ENCODE measurements at regions not wholly inside any gene's neighbourhood (a gene's known extent, or its start where the extent isn't known, plus 50 kb on each side); places are given as distances from the start of the nearest gene placed in this dataset.

DNA sequence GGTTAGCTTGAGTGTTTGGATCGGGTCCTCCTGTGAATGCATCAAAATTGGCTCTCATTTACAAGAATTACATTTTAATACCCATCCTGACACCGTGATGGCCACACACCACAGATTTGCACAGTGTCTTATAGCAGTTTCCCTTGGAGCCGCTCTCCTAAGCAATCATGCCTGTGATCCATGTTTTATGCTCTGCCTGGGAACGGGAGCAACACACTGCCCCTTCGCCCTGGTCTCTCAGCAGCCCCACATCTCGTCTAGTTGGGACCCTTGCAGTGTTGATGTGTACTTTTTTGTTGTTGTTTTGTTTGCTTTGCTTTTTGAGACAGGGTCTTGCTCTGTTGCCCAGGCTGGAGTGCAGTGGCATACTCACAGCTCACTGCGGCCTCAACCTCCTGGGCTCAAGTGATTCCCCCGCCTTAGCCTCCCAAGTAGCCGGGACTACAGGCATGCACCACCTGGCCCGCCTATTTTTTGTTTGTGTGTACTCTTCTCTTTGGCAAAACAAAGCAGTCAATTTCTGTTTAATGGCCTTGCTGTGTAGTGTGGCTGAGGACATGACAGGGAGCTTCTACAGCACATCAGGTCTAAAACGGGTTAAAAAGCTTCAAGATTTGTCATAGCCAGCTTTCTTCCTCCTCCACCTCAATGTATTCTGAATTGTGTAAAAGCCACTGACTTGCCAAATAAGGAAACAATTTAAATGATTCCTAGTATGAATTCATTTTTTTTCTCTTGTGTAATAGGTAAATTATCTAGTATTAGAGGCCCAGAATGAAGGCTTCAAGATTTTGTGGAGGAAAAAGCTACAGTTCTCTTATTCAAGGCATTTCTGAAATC is 101.6 kb upstream of the TBCA start:
- Histone ChIP-seq H3K36me3 (ENCODE audit: low read depth, low read length) (no peaks in the 10 kb centered on the region), H3F3A (ENCODE audit: low read length, unreplicated experiment) (no peaks in the 10 kb centered on the region), H3K9me2 (replicated peaks; ENCODE audit: low read length) (no peaks in the 10 kb centered on the region), H3K79me2 (ENCODE audit: low read length) (no peaks in the 10 kb centered on the region), H2AFZ (ENCODE audit: low read length) (no peak overlapping the region), H3K4me2 (ENCODE audit: low read length) (no peak overlapping the region), H3K4me3 (ENCODE audit: low read length) (no peak overlapping the region), H4K20me1 (ENCODE audit: low read length) (no peaks in the 10 kb centered on the region), H3K27me3 (ENCODE audit: low read length) (no peaks in the 10 kb centered on the region), H3K9me3 (ENCODE audit: low read length) (no peaks in the 10 kb centered on the region), H3K27ac (ENCODE audit: low read length) (no peak overlapping the region), H3K4me1 (ENCODE audit: insufficient read depth, low read length) (peaks cover 26% of the 10 kb centered on the region), H3K9ac (ENCODE audit: low read length) (no peak overlapping the region)
- ChIA-PET CTCF (interaction anchor here (0.7 kb wide), 1 partner anchor 75 kb away, joined by 12 read pairs; no protein-coding TSS in a partner anchor), POLR2A (ENCODE audit: unreplicated experiment) (no interaction called here)
- intact Hi-C loops (cut with micrococcal nuclease): no loop called here
- TF ChIP-seq, protein P1, sequence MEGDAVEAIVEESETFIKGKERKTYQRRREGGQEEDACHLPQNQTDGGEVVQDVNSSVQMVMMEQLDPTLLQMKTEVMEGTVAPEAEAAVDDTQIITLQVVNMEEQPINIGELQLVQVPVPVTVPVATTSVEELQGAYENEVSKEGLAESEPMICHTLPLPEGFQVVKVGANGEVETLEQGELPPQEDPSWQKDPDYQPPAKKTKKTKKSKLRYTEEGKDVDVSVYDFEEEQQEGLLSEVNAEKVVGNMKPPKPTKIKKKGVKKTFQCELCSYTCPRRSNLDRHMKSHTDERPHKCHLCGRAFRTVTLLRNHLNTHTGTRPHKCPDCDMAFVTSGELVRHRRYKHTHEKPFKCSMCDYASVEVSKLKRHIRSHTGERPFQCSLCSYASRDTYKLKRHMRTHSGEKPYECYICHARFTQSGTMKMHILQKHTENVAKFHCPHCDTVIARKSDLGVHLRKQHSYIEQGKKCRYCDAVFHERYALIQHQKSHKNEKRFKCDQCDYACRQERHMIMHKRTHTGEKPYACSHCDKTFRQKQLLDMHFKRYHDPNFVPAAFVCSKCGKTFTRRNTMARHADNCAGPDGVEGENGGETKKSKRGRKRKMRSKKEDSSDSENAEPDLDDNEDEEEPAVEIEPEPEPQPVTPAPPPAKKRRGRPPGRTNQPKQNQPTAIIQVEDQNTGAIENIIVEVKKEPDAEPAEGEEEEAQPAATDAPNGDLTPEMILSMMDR (conservative IDR thresholded peaks at IDR 0.05; ENCODE audit: low read depth, low read length): no peak
- TF ChIP-seq EZH2phosphoT487 (IDR thresholded peaks at IDR 0.05; ENCODE audit: borderline replicate concordance, low read length): no peak
- no peak for TF ChIP-seq EZH2 (IDR thresholded peaks at IDR 0.05; ENCODE audit: low read length, unreplicated experiment)
- no peak for DNase-seq
- BruUV-seq (replicated peaks): no TSS peak
- ATAC-seq: no peak

DNA sequence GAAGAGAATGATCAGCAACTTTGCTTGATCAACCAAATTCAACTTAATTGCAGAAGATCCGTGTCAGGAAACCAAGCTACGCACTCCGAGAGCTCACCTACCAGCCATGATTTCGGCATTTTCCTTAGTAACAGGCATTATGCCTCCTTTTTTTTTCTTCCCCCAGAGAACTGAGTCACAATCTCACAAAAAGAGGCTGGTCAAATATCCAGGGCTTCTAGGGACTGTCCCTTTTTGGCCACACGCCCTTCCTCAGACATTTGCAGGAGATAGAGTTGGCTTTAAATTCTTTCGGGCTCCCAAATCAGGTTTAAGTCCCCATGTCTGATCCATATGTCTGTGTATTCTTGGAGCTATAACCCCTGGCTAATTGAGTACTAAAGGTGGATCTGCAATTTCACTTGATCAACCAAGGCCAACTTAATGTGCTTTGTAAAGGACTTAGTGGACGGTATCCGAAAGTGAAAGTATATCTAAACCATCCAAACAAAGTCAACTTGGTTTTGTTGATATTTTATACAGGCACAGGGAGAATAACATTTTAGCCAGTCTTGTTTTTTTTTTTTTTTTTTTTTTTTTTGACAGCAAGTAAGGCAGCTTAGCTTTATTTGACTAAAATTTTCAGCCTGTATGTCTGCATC is 100.8 kb upstream of the TBCA start:
- no peak for ATAC-seq

More for the DNA sequence above, 100.8 kb upstream of the TBCA start:
- Histone ChIP-seq H3K9ac (ENCODE audit: low read length) (no peak overlapping the region), H3K27me3 (ENCODE audit: low read length) (no peaks in the 10 kb centered on the region), H3K79me2 (ENCODE audit: low read length) (no peaks in the 10 kb centered on the region), H3K9me2 (replicated peaks; ENCODE audit: low read length) (no peaks in the 10 kb centered on the region), H2AFZ (ENCODE audit: low read length) (no peak overlapping the region), H3K4me1 (ENCODE audit: insufficient read depth, low read length) (peaks cover 19% of the 10 kb centered on the region; the same call in 1 of the 2 replicates), H3K9me3 (ENCODE audit: low read length) (no peaks in the 10 kb centered on the region), H3K4me3 (ENCODE audit: low read length) (no peak overlapping the region), H3K4me2 (ENCODE audit: low read length) (no peak overlapping the region), H3F3A (ENCODE audit: low read length, unreplicated experiment) (no peaks in the 10 kb centered on the region), H3K36me3 (ENCODE audit: low read depth, low read length) (no peaks in the 10 kb centered on the region), H3K27ac (ENCODE audit: low read length) (no peak overlapping the region), H4K20me1 (ENCODE audit: low read length) (no peaks in the 10 kb centered on the region)
- BruUV-seq (replicated peaks): no TSS peak
- DNase-seq: no peak
- TF ChIP-seq EZH2 (IDR thresholded peaks at IDR 0.05; ENCODE audit: low read length, unreplicated experiment) (no peak), EZH2phosphoT487 (IDR thresholded peaks at IDR 0.05; ENCODE audit: borderline replicate concordance, low read length) (no peak)
- TF ChIP-seq, protein P1 (conservative IDR thresholded peaks at IDR 0.05; ENCODE audit: low read depth, low read length): no peak
- POLR2A ChIA-PET (ENCODE audit: unreplicated experiment): no interaction called here
- CTCF ChIA-PET: interaction anchor here (0.7 kb wide), 1 partner anchor 76 kb away, joined by 12 read pairs; no protein-coding TSS in a partner anchor
- intact Hi-C loops (cut with micrococcal nuclease): no loop called here
